Gastroesophageal sphincter (tissue), 4 donors: ENCODE measurements at regions not wholly inside any gene's neighbourhood (a gene's known extent, or its start where the extent isn't known, plus 50 kb on each side); places are given as distances from the start of the nearest gene placed in this dataset.

Experiments
- ATAC-seq: fragments of 150-250 bp; one replicate; pipeline ENCODE4 v1.9.1; 2016; ENCODE audit warnings: mild to moderate bottlenecking, moderate library complexity
- H3K27ac ChIP-seq, 4 donors: fragments of 200-600 bp; sonication (generic) in 3 of 4; 1 replicate in 3 of 4; 2 replicates in 1 of 4; pipeline ENCODE4 v1.5.1; 2016 to 2019
- H3K27me3 ChIP-seq: fragments of 200-600 bp; sonication (generic); one replicate; pipeline ENCODE4 v1.5.1; 2019
- H3K36me3 ChIP-seq, 2 donors: fragments of 200-600 bp; sonication (generic); one replicate each; pipeline ENCODE4 v1.5.1; 2019; ENCODE audit warnings: control low read depth in 1 of 2
- H3K4me1 ChIP-seq, 3 donors: fragments of 200-600 bp; sonication (generic); 1 replicate in 2 of 3; 2 replicates in 1 of 3; pipeline ENCODE4 v1.5.1; 2016 to 2019; ENCODE audit warnings: control low read depth in 2 of 3
- H3K4me3 ChIP-seq, 2 donors: fragments of 200-600 bp; sonication (generic); one replicate each; pipeline ENCODE4 v1.5.1; 2019; ENCODE audit warnings: mild to moderate bottlenecking in 1 of 2, moderate library complexity in 1 of 2
- H3K9me3 ChIP-seq, 3 donors: fragments of 200-600 bp; sonication (generic); one replicate each; pipeline ENCODE4 v1.5.1; 2017 to 2019; ENCODE audit warnings: control low read depth in 2 of 3
- EP300 ChIP-seq: sonication (generic); formaldehyde crosslinking; IDR thresholded peaks from one replicate; pipeline ENCODE4 v1.6.1; 2017; ENCODE audit warnings: antibody characterized with exemption, mild to moderate bottlenecking
- POLR2A ChIP-seq, 2 donors: fragments of 450-650 bp; IDR thresholded peaks; one replicate each; pipeline ENCODE4 v1.6.1; 2017; ENCODE audit warnings: antibody characterized with exemption in 2 of 2, mild to moderate bottlenecking in 2 of 2, moderate library complexity in 1 of 2
- POLR2AphosphoS5 ChIP-seq: sonication (generic); formaldehyde crosslinking; IDR thresholded peaks from one replicate; pipeline ENCODE4 v1.6.1; 2017; ENCODE audit warnings: antibody characterized with exemption
- WGBS, 2 donors: methylation state at CpG; one replicate each; pipeline ENCODE4 v1.1.5; 2018; ENCODE audit warnings: low coverage in 1 of 2; 5-methylcytosine and 5-hydroxymethylcytosine counted together
- TF ChIP-seq, protein P1 (sequence below), 4 experiments: fragments of 200-600 bp in 2 of 4; fragments of 450-650 bp in 2 of 4; sonication (generic) in 1 of 4; IDR thresholded peaks; one replicate each; pipeline ENCODE4 v1.5.1; 2017 to 2019; ENCODE audit warnings: antibody characterized with exemption in 4 of 4, mild to moderate bottlenecking in 2 of 4, moderate library complexity in 2 of 4

GRCh38 chr5:77873239-77873638 is 97.1 kb upstream of the TBCA start:
- TF ChIP-seq, protein P1, sequence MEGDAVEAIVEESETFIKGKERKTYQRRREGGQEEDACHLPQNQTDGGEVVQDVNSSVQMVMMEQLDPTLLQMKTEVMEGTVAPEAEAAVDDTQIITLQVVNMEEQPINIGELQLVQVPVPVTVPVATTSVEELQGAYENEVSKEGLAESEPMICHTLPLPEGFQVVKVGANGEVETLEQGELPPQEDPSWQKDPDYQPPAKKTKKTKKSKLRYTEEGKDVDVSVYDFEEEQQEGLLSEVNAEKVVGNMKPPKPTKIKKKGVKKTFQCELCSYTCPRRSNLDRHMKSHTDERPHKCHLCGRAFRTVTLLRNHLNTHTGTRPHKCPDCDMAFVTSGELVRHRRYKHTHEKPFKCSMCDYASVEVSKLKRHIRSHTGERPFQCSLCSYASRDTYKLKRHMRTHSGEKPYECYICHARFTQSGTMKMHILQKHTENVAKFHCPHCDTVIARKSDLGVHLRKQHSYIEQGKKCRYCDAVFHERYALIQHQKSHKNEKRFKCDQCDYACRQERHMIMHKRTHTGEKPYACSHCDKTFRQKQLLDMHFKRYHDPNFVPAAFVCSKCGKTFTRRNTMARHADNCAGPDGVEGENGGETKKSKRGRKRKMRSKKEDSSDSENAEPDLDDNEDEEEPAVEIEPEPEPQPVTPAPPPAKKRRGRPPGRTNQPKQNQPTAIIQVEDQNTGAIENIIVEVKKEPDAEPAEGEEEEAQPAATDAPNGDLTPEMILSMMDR (IDR thresholded peaks at IDR 0.05): no peak
- TF ChIP-seq POLR2A (IDR thresholded peaks at IDR 0.05): no peak
- TF ChIP-seq POLR2AphosphoS5: no peak
- no peak for TF ChIP-seq EP300
- H3K9me3 ChIP-seq: no peaks in the 10 kb centered on the region
- ATAC-seq: no peak
- no peaks in the 10 kb centered on the region for H3K27me3 ChIP-seq
- H3K4me1 ChIP-seq: no peaks in the 10 kb centered on the region
- H3K36me3 ChIP-seq: no peaks in the 10 kb centered on the region
- no peak overlapping the region for H3K27ac ChIP-seq
- H3K4me3 ChIP-seq: no peak overlapping the region

GRCh38 chr5:77871946-77872345 is 95.8 kb upstream of the TBCA start:
- Histone ChIP-seq H3K27ac (no peak overlapping the region), H3K36me3 (no peaks in the 10 kb centered on the region), H3K4me1 (no peaks in the 10 kb centered on the region), H3K9me3 (no peaks in the 10 kb centered on the region), H3K27me3 (no peaks in the 10 kb centered on the region), H3K4me3 (no peak overlapping the region)
- 72 to 74% methylated on average over 4 of the region's 4 CpGs for WGBS, 2 donors
- no peak for ATAC-seq
- no peak for TF ChIP-seq EP300
- TF ChIP-seq POLR2A (IDR thresholded peaks at IDR 0.05): no peak
- TF ChIP-seq POLR2AphosphoS5: no peak
- TF ChIP-seq, protein P1 (IDR thresholded peaks at IDR 0.05): no peak

- H3K4me3 ChIP-seq: no peak overlapping the region
- H3K4me1 ChIP-seq: no peaks in the 10 kb centered on the region
- no peak for TF ChIP-seq EP300
- TF ChIP-seq, protein P1 (IDR thresholded peaks at IDR 0.05): no peak
- no peak for TF ChIP-seq POLR2AphosphoS5
- TF ChIP-seq POLR2A (IDR thresholded peaks at IDR 0.05): no peak
- no peaks in the 10 kb centered on the region for H3K27me3 ChIP-seq
- ATAC-seq: no peak
- H3K36me3 ChIP-seq: no peaks in the 10 kb centered on the region
- H3K9me3 ChIP-seq: no peaks in the 10 kb centered on the region
- 88 to 94% methylated on average over 5 to 6 of the region's 6 CpGs for WGBS, 2 donors
- H3K27ac ChIP-seq: no peak overlapping the region
Observed at GRCh38 chr5:77871016-77871415, 94.9 kb upstream of the TBCA start.

- no peak overlapping the region for H3K4me3 ChIP-seq
- peaks cover 10% of the 10 kb centered on the region for H3K27me3 ChIP-seq
- ATAC-seq: no peak
- TF ChIP-seq POLR2A (IDR thresholded peaks at IDR 0.05) (no peak), EP300 (no peak), POLR2AphosphoS5 (no peak)
- TF ChIP-seq, protein P1 (IDR thresholded peaks at IDR 0.05): no peak
- H3K4me1 ChIP-seq: no peaks in the 10 kb centered on the region
- no peaks in the 10 kb centered on the region for H3K9me3 ChIP-seq
- no peaks in the 10 kb centered on the region for H3K36me3 ChIP-seq
- H3K27ac ChIP-seq: no peak overlapping the region
- 68 to 71% methylated on average over 10 to 11 of the region's 11 CpGs for WGBS, 2 donors
Observed at GRCh38 chr5:77869116-77869798, 93.1 kb upstream of the TBCA start.

DNA sequence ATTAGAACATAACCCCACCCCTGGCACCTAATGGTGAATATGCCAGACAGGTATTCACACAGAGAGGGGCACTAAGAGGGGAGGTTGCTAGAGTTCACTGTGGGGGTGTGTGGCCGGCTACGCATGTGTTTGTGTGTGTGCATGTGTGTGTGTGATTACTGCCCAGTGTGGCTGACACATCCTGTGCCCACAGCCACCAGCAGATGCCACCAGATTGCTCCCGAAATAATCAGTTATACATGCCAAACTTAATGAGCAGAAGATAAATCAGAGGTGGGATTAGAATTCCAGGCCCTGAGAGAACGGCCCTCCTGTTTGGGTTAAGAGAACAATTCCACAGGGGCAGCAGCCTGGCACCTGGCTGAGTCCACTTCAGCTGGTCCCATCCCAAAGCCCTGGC is 91.8 kb upstream of the TBCA start:
- Histone ChIP-seq H3K27ac (no peak overlapping the region), H3K4me1 (no peaks in the 10 kb centered on the region), H3K27me3 (peaks cover 10% of the 10 kb centered on the region), H3K36me3 (no peaks in the 10 kb centered on the region), H3K9me3 (no peaks in the 10 kb centered on the region), H3K4me3 (no peak overlapping the region)
- WGBS, 2 donors: 43 to 71% methylated on average over 1 to 4 of the region's 4 CpGs
- no peak for ATAC-seq
- no peak for TF ChIP-seq POLR2AphosphoS5
- TF ChIP-seq POLR2A (IDR thresholded peaks at IDR 0.05): no peak
- TF ChIP-seq EP300: no peak
- TF ChIP-seq, protein P1 (IDR thresholded peaks at IDR 0.05): no peak
